Activated CD8-positive, alpha-beta T cell treated with anti-CD3 and anti-CD28 coated beads for 36 hours (primary cell): ENCODE measurements at regions not wholly inside any gene's neighbourhood (a gene's known extent, or its start where the extent isn't known, plus 50 kb on each side); places are given as distances from the start of the nearest gene placed in this dataset.

ENCODE experiments used
- ATAC-seq: fragments of 200-7000 bp; cut with Tn5 transposase; one replicate; pipeline ENCODE4 v1.10.0; 2021; ENCODE audit warnings: mild to moderate bottlenecking, moderate library complexity
- CTCF ChIA-PET: fragments of 350-600 bp; sonication (Branson Sonifier 250); formaldehyde crosslinking; loops from one replicate; lab custom pipeline; 2021; ENCODE audit warnings: antibody characterized with exemption; lab: Charles Lee
- POLR2A ChIA-PET: fragments of 350-600 bp; sonication (Branson Sonifier 250); formaldehyde crosslinking; loops from one replicate; lab custom pipeline; 2021; ENCODE audit warnings: antibody characterized with exemption; lab: Charles Lee
- DNase-seq: peaks from one replicate; pipeline ENCODE4 v3.0.0-alpha.2; 2020
- H3K27ac Mint-ChIP-seq: one replicate; pipeline ENCODE4 v1.8.0; 2021; ENCODE audit warnings: mild to moderate bottlenecking, mixed read lengths
- H3K27me3 Mint-ChIP-seq: one replicate; pipeline ENCODE4 v1.8.0; 2021; ENCODE audit warnings: mixed read lengths
- H3K36me3 Mint-ChIP-seq: one replicate; pipeline ENCODE4 v1.8.0; 2021; ENCODE audit warnings: low read depth, mixed read lengths
- H3K4me1 Mint-ChIP-seq: one replicate; pipeline ENCODE4 v1.8.0; 2021; ENCODE audit warnings: low read depth, mixed read lengths
- H3K4me3 Mint-ChIP-seq: one replicate; pipeline ENCODE4 v1.8.0; 2021; ENCODE audit warnings: mild to moderate bottlenecking, moderate library complexity, mixed read lengths
- H3K9me3 Mint-ChIP-seq: one replicate; pipeline ENCODE4 v1.8.0; 2021; ENCODE audit warnings: mixed read lengths
- CTCF ChIP-seq: fragments of 200-600 bp; IDR thresholded peaks from one replicate; pipeline ENCODE4 v1.8.0; 2022; ENCODE audit warnings: antibody characterized with exemption, mild to moderate bottlenecking
- intact Hi-C: fragments of 100-400 bp; cut with micrococcal nuclease; formaldehyde crosslinking; loops from one replicate; pipeline ENCODE4 v1.10.0; 2022

GRCh38 chr4:4937926-4938325 lies 78.5 kb downstream of the MSX1 start:
- ChIA-PET POLR2A (no interaction called here), CTCF (no interaction called here)
- Mint-ChIP-seq H3K4me3 (no peak overlapping the region), H3K27me3 (peaks cover 2% of the 10 kb centered on the region), H3K36me3 (no peaks in the 10 kb centered on the region), H3K4me1 (peaks cover under 1% of the 10 kb centered on the region), H3K9me3 (no peaks in the 10 kb centered on the region), H3K27ac (no peak overlapping the region)
- no peak for TF ChIP-seq CTCF
- intact Hi-C loops: no loop called here
- no peak for ATAC-seq
- no peak for DNase-seq

GRCh38 chr4:4941751-4942150 lies 77.5 kb downstream of the CYTL1 start:
- Mint-ChIP-seq H3K27ac (no peak overlapping the region), H3K4me3 (no peak overlapping the region), H3K36me3 (no peaks in the 10 kb centered on the region), H3K27me3 (peaks cover 1% of the 10 kb centered on the region), H3K9me3 (no peaks in the 10 kb centered on the region), H3K4me1 (peaks cover 21% of the 10 kb centered on the region)
- TF ChIP-seq CTCF: no peak
- ChIA-PET POLR2A (no interaction called here), CTCF (interaction anchor here (1.0 kb wide), 1 partner anchor 8 kb away, joined by 3 read pairs; no protein-coding TSS in a partner anchor)
- intact Hi-C loops: no loop called here
- DNase-seq: no peak
- ATAC-seq: no peak

GRCh38 chr4:4942658-4943057 lies 76.6 kb downstream of the CYTL1 start:
- CTCF ChIA-PET: interaction anchor here (1.0 kb wide), 1 partner anchor 9 kb away, joined by 3 read pairs; no protein-coding TSS in a partner anchor

GRCh38 chr4:4945021-4945420 lies 74.2 kb downstream of the CYTL1 start:
- ATAC-seq: no peak
- no peak for TF ChIP-seq CTCF
- intact Hi-C loops: no loop called here
- H3K36me3 Mint-ChIP-seq: no peaks in the 10 kb centered on the region
- no peaks in the 10 kb centered on the region for H3K27me3 Mint-ChIP-seq
- POLR2A ChIA-PET: no interaction called here
- H3K4me3 Mint-ChIP-seq: no peak overlapping the region
- CTCF ChIA-PET: interaction anchor here (1.0 kb wide), 1 partner anchor 762 kb away, joined by 3 read pairs; no protein-coding TSS in a partner anchor
- no peak for DNase-seq
- no peaks in the 10 kb centered on the region for H3K9me3 Mint-ChIP-seq
- no peak overlapping the region for H3K27ac Mint-ChIP-seq
- H3K4me1 Mint-ChIP-seq: peaks cover 21% of the 10 kb centered on the region

More at GRCh38 chr4:4942658-4943057, 76.6 kb downstream of the CYTL1 start:
- peaks cover 21% of the 10 kb centered on the region for H3K4me1 Mint-ChIP-seq
- no peaks in the 10 kb centered on the region for H3K36me3 Mint-ChIP-seq
- POLR2A ChIA-PET: no interaction called here
- H3K27ac Mint-ChIP-seq: no peak overlapping the region
- no peak overlapping the region for H3K4me3 Mint-ChIP-seq
- intact Hi-C loops: no loop called here
- no peak for TF ChIP-seq CTCF
- DNase-seq: no peak
- no peaks in the 10 kb centered on the region for H3K27me3 Mint-ChIP-seq
- no peak for ATAC-seq
- H3K9me3 Mint-ChIP-seq: no peaks in the 10 kb centered on the region

GRCh38 chr4:4945829-4946228 lies 73.4 kb downstream of the CYTL1 start:
- Mint-ChIP-seq H3K27me3 (no peaks in the 10 kb centered on the region), H3K9me3 (no peaks in the 10 kb centered on the region), H3K4me1 (peaks cover 21% of the 10 kb centered on the region), H3K36me3 (no peaks in the 10 kb centered on the region), H3K27ac (no peak overlapping the region), H3K4me3 (no peak overlapping the region)
- TF ChIP-seq CTCF: no peak
- ATAC-seq (no peak), DNase-seq (no peak)
- POLR2A ChIA-PET: no interaction called here
- intact Hi-C loops: no loop called here
- CTCF ChIA-PET: interaction anchor here (1.0 kb wide), 1 partner anchor 763 kb away, joined by 3 read pairs; no protein-coding TSS in a partner anchor
